ENCODE measurements at regions not wholly inside any gene's neighbourhood (a gene's known extent, or its start where the extent isn't known, plus 50 kb on each side); places are given as distances from the start of the nearest gene placed in this dataset.
A peak's percentile ranks its signal among the peaks of the same experiment; 100 is the strongest.

DNA sequence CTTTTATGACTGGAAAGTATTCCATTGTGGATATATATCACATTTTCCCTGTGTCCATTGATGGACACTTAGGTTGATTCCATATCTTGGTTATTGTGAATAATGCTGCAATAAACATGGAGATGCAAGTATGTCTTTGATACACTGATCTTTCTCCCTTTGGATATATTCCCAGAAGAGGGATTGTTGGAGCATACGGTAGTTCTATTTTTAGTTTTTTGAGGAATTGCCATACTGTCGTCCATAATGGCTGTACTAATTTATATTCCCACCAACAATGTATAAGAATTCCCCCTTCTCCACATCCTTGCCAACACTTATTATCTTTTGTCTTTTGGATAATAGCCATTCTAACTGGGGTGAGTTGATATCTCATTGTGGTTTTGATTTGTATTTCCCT lies 54.9 kb upstream of the PITX1 start:
- WGBS, 2 donors, result 16 to 21% methylated on average over 2 of the region's 2 CpGs
- no peak for TF ChIP-seq POLR2A (IDR thresholded peaks at IDR 0.05)
- TF ChIP-seq CTCF (IDR thresholded peaks at IDR 0.05), result no peak
- intact Hi-C loops (cut with DNase I; ENCODE audit: low total_unique reads), result no loop called here
- H3K4me3 ChIP-seq (ENCODE audit: low read depth, poor library complexity, severe bottlenecking), result no peak overlapping the region
- no peak for DNase-seq (ENCODE audit: low spot score in 2 of 2)

DNA sequence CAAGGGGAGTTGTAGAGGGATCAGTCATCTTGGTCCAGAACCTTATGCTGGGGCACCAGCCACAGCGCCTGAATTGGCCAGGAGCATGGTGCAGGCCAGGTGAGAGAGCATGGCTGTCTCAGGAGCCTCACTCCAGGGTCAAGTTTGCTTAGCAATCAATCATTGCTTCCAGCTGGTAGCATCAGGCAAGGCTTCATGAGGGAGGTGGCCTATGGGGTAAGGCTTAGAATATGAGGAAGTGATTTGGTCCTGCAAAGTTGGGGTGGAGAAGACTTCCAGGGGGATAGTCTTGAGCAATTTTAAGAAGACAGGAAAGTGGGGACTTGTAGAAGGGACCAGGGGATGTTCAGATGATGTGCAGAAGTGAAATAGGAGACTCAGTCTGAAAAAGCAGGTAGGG lies 53.9 kb upstream of the PITX1 start:
- peak in 1 of 2 donors; percentile 17 for DNase-seq (ENCODE audit: low spot score in 2 of 2)
- intact Hi-C loops (cut with DNase I; ENCODE audit: low total_unique reads), result no loop called here
- TF ChIP-seq CTCF (IDR thresholded peaks at IDR 0.05) (no peak), POLR2A (IDR thresholded peaks at IDR 0.05) (no peak)
- WGBS, 2 donors, result 100% methylated on average over 1 of the region's 1 CpG
- no peak overlapping the region for H3K4me3 ChIP-seq (ENCODE audit: low read depth, poor library complexity, severe bottlenecking)

DNA sequence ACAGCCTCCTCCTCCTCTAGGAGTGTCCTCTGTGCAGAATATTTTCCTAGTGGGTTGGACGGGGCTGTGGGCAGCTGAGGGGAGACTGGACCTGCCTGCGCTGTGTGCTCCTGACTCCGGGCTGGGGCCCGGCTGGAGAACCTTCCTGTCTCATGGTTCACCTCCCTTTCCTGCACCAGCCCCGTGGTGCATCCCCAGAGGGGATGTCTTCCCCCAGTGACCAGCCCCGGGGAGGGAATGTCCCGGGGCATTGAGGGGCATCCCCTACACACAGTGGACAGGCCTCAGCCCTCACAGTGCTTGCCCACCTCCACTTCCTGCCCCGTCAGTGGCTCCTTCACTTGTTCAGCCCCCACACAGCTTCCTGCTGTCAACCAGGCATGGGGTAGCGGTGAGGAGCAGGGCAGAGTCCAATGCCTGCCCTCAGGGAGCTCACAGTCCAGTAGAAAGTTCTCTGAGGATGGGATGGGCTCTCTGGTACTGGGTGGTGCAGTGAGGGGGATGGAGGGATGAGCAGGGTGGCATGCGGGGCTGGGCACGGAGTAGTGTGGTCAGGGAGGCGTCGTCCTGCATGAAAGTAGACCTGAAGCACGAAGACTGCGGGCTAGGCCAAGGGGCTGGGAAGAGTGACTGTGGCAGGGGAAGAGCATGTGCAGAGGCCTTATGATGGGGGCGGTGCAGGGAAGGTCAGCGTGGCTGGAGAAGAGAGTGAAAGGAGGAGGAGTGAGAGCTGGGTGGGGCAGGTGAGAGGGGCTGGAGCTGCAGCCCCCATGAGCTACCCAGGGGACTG lies 52.1 kb upstream of the PITX1 start:
- TF ChIP-seq CTCF (IDR thresholded peaks at IDR 0.05), result no peak
- TF ChIP-seq POLR2A (IDR thresholded peaks at IDR 0.05), result no peak
- intact Hi-C loops (cut with DNase I; ENCODE audit: low total_unique reads), result no loop called here
- no peak overlapping the region for H3K4me3 ChIP-seq (ENCODE audit: low read depth, poor library complexity, severe bottlenecking)
- DNase-seq (ENCODE audit: low spot score in 2 of 2), result peak in 1 of 2 donors; percentile 74
- 90 to 91% methylated on average over 17 of the region's 17 CpGs for WGBS, 2 donors

DNA sequence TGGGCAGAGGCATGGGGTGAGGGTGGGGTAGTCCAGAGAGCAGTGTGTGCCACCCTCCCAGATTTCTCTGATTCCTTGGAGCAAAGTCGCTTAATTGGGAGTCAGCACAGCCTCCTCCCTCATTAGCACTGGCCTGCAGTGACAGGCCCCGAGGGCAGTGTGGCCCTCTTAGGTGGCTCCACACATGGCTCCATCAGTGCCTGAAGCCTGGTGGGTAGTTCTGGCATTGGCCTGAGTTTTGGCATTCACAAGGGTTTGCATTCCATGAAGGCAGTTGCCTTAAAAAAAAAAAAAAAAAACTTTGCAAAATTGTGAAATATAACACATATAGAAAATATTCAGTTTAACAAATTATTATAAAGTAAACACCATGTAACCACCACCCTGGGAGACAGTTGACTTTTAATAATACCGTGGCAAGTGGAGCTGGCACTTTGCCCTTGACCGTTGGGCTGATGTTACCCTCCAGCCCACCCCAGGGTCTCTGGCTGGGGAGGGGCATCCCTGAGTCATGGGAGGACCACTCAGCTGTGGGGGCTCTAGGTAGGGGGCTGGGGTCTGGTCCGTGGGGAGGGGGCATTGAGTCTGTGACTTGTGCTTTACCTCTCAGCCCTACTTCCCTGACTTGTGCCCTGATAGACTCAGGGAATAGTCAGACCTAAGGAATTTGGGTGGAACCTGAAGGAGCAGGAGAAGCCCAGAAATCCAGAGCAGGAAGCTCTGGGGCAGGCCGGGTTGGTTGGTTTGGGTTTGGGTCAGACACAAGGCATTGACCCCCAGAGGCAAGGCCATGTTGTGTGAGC lies 51.3 kb upstream of the PITX1 start:
- H3K4me3 ChIP-seq (ENCODE audit: low read depth, poor library complexity, severe bottlenecking), result no peak overlapping the region
- WGBS, 2 donors, result 63 to 75% methylated on average over 5 to 6 of the region's 6 CpGs
- TF ChIP-seq CTCF (IDR thresholded peaks at IDR 0.05), result no peak
- no peak for TF ChIP-seq POLR2A (IDR thresholded peaks at IDR 0.05)
- DNase-seq (ENCODE audit: low spot score in 2 of 2), result peak in 1 of 2 donors; percentile 64
- intact Hi-C loops (cut with DNase I; ENCODE audit: low total_unique reads), result no loop called here

All from lower leg skin (tissue), 4 donors.